GM19193 (cell line): ENCODE measurements at regions not wholly inside any gene's neighbourhood (a gene's known extent, or its start where the extent isn't known, plus 50 kb on each side); places are given as distances from the start of the nearest gene placed in this dataset.

Experiments used
- POLR2A ChIP-seq: IDR thresholded peaks from 4 replicates; pipeline ENCODE4 v1.6.1; 2011; ENCODE audit not compliant: insufficient read depth, insufficient read length; ENCODE audit errors: extremely low read depth

- TF ChIP-seq POLR2A: no peak
These were observed 864.3 kb downstream of the TBC1D22A start for GRCh38 chr22:47626428-47627390.

GRCh38 chr22:47625531-47626427, 863.3 kb downstream of the TBC1D22A start:
- no peak for TF ChIP-seq POLR2A

- no peak for TF ChIP-seq POLR2A
These were observed 862.5 kb downstream of the TBC1D22A start for GRCh38 chr22:47625013-47625385.

GRCh38 chr22:47624252-47625012, 862.0 kb downstream of the TBC1D22A start:
- TF ChIP-seq POLR2A: no peak

GRCh38 chr22:47623763-47624148, 861.3 kb downstream of the TBC1D22A start:
- no peak for TF ChIP-seq POLR2A

DNA sequence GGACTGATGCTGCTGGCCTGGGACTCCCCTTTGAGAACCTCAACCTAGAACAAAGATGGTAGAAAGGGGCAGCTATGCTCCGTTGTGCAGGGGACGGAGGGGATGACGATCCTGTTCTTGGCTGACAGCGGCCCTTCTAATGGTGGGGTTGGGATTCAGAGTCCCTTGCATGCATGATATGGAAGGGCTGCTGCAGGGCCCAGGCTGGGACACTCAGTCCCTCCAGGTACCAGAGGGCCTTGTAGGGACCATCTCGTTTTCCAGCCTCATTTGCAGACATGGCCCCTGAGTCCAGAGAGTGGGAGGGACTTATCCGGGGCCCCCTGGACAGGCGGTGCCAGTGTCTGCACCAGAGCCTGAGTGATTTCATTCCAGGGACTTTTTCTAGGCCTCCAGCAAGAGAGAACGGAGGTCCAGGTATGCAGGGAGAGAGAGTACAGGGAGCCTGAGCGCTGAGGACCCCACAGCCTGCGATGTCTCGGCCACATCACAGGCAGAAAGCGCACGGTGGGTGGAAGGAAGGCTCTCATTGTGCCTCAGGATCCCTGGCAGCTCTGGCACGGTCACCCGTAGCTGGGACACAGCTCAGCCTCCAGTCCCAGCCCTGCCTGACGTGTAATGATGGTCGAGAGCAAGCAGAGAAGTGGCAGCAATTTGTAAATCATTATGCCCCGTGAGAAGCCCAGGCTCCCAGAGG, 860.8 kb downstream of the TBC1D22A start:
- TF ChIP-seq POLR2A: no peak

- TF ChIP-seq POLR2A: no peak
These were observed 860.1 kb downstream of the TBC1D22A start for GRCh38 chr22:47622541-47622940.

DNA sequence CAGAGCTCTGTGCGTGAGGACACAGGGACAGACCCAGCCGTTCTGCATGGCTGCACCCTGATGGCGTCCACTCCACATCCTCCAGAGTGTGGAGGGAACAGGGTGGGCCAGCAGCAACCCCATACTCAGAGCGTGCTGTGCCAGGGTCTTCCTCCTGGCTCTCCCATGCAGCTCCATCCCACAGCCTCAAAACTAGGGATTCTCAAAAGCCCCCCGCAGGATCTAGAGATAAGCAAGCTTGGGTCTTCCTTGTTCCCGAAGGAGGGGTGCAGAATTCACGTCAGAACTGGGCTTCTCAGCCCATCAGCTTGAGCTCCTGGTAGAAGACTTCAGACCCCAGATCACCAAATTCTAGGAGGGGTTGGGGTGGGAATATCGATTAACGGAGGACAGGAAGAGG, 858.8 kb downstream of the TBC1D22A start:
- no peak for TF ChIP-seq POLR2A

DNA sequence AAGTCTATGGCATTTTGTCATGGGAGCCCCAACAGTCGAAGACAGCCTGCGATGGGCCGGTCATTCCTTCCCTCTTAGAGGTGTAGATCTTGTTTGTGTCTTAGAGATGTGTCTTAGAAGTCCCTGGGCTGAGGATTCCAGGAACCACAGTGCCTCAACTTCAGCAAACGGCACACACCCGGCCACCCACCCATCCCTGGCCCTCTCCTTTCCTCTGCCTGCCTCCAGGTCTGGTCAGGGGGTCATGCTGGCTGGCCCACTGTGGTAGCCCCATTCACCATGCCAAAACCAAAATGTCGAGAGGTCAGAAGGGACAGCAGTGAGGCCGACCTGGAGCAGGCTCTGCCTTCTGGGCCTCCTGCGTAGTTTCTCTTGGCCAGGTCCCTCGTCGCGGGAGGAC, 857.9 kb downstream of the TBC1D22A start:
- no peak for TF ChIP-seq POLR2A

DNA sequence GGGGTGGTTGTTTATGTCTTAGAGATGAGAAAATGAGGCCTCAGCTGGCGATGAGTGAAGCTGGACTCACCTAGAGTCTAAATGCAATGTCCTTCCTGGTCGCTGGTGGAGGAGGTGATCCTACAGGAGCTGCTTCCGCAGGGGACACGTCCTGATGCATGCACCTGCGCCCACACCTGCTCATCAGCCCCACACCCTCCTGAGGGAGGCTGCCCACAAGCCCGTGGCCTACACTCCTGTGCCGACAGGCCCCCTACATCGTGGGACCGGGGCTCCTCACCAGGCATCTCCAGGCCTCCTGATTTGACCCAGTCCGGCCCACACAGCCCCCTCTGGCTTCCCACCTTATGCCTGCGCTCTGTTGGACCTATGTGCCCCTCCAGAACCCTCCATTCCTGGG, 857.2 kb downstream of the TBC1D22A start:
- TF ChIP-seq POLR2A: no peak

- no peak for TF ChIP-seq POLR2A
These were observed 855.9 kb downstream of the TBC1D22A start for GRCh38 chr22:47618180-47619010.

GRCh38 chr22:47617186-47617585, 854.7 kb downstream of the TBC1D22A start:
- no peak for TF ChIP-seq POLR2A

GRCh38 chr22:47616396-47617020, 854.1 kb downstream of the TBC1D22A start:
- TF ChIP-seq POLR2A: no peak

DNA sequence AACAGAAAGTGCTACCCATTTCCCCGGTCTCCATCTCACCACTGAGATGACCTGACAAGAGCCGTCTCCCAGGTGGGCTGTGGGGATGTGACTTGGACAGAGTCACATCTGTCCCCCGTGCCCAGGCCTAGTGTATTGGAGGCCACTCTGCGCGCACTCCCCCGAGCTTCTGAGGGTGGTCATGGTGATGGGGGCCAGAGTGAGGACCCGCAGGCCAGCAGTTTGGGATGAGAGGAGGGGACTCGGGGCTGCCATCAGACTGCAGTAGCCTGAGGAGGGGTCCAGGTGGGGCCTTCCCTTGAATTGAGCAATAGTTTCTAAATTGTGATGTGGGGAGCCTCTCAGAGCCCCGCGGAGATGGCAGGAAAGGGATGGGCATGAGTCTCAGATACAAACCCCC, 852.6 kb downstream of the TBC1D22A start:
- no peak for TF ChIP-seq POLR2A
